Spleen (tissue), 7 donors: ENCODE measurements at regions not wholly inside any gene's neighbourhood (a gene's known extent, or its start where the extent isn't known, plus 50 kb on each side); places are given as distances from the start of the nearest gene placed in this dataset.

ENCODE experiments used
- CTCF ChIP-seq, 11 experiments: fragments of 200-600 bp in 7 of 11; fragments of 450-650 bp in 4 of 11; sonication (generic) in 4 of 11; IDR thresholded peaks in 8 of 11; conservative IDR thresholded peaks in 3 of 11; 1 replicate in 7 of 11; 2 replicates in 4 of 11; pipeline versions ENCODE4 v1.4.0 to v1.8.0; 2016 to 2021; ENCODE audit warnings: antibody characterized with exemption in 11 of 11, inconsistent platforms in 4 of 11, mild to moderate bottlenecking in 1 of 11
- POLR2A ChIP-seq, 3 donors: fragments of 450-650 bp; IDR thresholded peaks; one replicate each; pipeline ENCODE4 v1.5.1; 2017; ENCODE audit warnings: antibody characterized with exemption in 3 of 3, mild to moderate bottlenecking in 1 of 3
- POLR2AphosphoS5 ChIP-seq, 3 donors: sonication (generic); formaldehyde crosslinking; IDR thresholded peaks; one replicate each; pipeline ENCODE4 v1.5.1; 2017; ENCODE audit warnings: antibody characterized with exemption in 3 of 3
- donor health status: DM: no; HTN: no; CAD: no; lungs with moderate emphysema.
- donor health status: DM: no; HTN: no; CAD: no.
- donor health status: DM: no; HTN: no; CAD: no.

GRCh38 chr2:60628615-60629304 lies 75.3 kb upstream of the BCL11A start:
- TF ChIP-seq CTCF (IDR thresholded peaks at IDR 0.05 in 8 of 11, conservative IDR thresholded peaks at IDR 0.05 in 3 of 11): no peak
- TF ChIP-seq POLR2AphosphoS5 (IDR thresholded peaks at IDR 0.05): no peak
- TF ChIP-seq POLR2A (IDR thresholded peaks at IDR 0.05): no peak
